ENCODE measurements at regions not wholly inside any gene's neighbourhood (a gene's known extent, or its start where the extent isn't known, plus 50 kb on each side); places are given as distances from the start of the nearest gene placed in this dataset.

DNA sequence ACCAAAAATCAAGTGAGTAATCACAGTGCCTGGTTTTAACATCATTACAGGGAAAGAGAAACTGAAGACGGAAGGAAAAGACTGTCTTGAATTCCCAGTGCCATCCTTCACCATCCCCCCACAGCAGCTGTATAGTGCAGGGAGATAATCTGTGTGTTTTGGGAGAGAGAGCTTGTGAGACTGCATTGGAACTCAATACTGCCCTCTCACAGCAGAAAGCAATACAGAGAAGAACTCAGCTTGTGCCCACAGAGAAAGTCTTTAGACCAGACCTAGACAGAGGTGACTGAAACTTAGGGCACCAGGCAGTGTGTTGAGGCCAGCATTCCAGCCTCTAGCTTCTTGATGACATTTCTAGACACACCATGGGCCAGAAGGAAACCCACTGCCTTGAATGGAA is 754.7 kb upstream of the CDH6 start:
- TF ChIP-seq, protein P1, sequence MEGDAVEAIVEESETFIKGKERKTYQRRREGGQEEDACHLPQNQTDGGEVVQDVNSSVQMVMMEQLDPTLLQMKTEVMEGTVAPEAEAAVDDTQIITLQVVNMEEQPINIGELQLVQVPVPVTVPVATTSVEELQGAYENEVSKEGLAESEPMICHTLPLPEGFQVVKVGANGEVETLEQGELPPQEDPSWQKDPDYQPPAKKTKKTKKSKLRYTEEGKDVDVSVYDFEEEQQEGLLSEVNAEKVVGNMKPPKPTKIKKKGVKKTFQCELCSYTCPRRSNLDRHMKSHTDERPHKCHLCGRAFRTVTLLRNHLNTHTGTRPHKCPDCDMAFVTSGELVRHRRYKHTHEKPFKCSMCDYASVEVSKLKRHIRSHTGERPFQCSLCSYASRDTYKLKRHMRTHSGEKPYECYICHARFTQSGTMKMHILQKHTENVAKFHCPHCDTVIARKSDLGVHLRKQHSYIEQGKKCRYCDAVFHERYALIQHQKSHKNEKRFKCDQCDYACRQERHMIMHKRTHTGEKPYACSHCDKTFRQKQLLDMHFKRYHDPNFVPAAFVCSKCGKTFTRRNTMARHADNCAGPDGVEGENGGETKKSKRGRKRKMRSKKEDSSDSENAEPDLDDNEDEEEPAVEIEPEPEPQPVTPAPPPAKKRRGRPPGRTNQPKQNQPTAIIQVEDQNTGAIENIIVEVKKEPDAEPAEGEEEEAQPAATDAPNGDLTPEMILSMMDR (IDR thresholded peaks at IDR 0.05), result no peak
- TF ChIP-seq EP300 (IDR thresholded peaks at IDR 0.05; ENCODE audit: borderline replicate concordance in 1 of 2, low read depth in 1 of 2, low read length in 1 of 2), result no peak

Data from SK-N-SH (cell line).